Amygdala (tissue), 56 donors: ENCODE measurements at regions not wholly inside any gene's neighbourhood (a gene's known extent, or its start where the extent isn't known, plus 50 kb on each side); places are given as distances from the start of the nearest gene placed in this dataset.
A peak's percentile ranks its signal among the peaks of the same experiment; 100 is the strongest.
"Not testable (repeated sequence)": the region's sequence is repeated elsewhere in the genome, so short reads cannot be mapped to it uniquely, and the experiment has no call there.

ENCODE experiments used
- DNase-seq, 56 donors: peaks; one replicate each; lab custom pipeline; 2025; lab: John Stamatoyannopoulos, UW

DNA sequence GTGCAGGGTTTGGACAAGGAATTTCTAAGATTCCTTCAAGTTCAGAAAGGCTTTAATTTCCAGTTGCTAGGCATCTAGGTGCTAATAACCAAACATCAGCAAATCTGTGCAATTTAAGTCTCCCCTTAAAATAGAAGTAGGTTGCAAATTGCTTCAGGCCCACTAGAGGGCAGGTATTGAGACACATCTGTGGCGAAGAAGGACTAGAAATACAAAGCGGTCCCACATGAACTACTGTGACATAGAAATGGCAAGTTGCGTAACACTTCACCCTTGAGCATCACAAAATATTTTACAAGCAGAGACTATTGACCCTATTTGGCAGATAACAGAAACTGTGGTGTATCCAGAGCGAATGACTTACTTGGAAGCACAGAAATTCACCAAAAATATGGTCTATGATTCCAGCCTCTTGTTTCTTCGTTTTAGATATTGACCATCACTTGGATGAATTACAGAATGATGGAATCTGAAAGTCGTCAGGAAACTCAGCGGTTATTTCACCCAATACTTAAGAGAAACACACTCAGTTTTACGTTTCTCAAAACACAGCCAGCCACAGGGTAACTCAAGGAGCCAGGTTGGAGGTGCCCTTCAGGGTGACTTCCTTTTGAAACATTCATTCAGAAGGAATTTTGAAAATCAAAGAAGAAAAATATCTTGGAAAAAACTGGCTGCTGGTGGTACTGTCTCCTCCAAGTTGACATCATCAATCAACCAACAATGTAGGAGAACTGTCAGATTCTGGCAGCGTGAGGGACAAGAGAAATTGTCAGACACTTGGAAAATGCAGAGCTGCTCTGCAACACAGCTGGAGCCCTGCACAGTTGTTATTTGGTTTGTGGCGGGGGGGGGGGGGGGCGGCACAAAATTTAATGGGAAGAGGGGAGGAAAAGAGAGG lies 256.3 kb upstream of the MINDY3 start:
- no peak for DNase-seq

DNA sequence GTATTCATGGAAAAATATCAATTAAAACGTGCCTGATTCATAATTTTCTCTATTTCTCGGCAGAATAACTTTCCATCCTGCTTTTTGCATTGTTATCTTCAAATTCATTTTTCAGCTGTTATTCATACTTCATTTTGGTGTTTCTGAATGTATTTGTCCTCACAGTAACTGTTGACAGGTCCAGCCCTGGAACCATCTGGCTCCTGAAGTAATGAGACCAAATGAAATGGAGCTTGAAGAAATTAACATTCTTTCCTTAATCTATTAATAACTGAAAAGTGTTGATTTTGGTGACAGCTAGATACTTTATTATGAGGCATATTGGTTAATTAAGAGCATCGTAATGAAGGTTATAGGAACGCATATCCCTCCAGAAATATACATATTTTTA lies 257.0 kb upstream of the MINDY3 start:
- DNase-seq: peak in 6 of 56 donors; percentile 0 to 9 (median 2)

DNA sequence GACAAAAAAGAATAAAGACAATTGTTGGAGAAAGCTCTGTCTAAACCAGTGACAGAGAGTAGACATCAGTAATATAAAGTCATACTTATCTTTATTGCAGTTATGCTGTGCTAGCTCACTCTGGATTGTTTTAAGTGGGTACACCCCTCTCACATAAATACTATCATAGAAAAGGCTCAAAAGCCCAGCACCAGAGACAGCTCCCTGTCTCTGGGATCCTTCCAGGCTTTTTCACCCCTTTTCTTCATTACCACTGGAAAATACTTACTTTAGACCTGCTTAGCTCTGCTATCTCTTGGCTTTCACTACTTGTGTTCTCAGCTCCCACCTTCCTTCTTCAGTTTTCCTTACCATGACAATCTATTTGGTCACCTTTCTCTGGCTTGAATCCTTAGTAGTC lies 259.1 kb upstream of the MINDY3 start:
- DNase-seq: no peak

DNA sequence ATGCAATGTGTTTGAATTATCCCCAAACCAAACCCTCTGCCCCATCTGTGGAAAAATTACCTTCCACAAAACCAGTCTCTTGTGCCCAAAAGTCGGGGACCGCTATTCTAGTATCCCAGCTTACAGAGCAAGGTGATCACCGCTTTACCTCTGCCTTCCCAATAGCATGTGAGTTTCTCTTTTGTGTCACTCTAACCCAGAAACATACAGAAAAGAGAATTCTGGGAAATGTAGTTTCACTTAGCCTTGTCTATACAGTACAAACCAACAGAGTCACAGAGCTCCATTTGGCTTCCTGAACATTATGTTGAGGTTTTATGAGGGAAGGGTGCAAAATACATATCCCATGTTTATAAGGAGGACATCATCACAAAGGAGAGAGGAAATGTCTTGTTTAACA lies 260.3 kb upstream of the MINDY3 start:
- DNase-seq: no peak

DNA sequence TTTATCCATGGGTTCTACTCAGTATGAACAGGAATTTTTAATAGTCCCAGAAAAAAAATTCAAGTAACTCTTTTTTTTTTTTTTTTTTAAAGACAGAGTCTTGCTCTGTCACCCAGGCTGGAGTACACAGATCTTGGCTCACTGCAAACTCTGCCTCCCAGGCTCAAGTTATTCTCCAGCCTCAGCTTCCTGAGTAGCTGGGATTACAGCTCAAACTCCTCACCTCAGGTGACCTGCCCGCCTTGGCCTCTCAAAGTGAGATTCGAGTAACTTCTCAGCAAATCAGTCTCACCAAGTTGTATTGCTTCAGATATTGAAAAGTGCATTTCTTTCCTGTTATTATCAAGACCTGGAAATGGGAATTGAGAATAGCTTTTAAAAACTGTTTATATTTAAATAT lies 281.2 kb upstream of the MINDY3 start:
- no peak for DNase-seq

DNA sequence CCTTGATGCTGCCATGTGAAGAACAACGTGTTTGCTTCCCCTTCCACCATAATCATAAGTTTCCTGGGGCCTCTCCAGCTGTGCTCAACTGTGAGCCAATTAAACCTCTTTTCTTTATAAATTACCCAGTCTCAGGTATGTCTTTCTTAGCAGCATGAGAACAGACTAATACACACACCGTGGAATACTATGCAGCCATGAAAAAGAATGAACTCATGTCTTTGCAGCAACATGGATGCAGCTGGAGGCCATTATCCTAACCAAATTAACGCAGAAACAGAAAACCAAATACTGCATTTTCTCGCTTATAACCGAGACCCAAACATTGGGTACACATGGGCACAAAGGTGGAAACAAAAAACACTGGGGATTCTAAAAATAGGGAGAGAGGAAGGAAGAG lies 286.7 kb upstream of the MINDY3 start:
- no peak for DNase-seq

DNA sequence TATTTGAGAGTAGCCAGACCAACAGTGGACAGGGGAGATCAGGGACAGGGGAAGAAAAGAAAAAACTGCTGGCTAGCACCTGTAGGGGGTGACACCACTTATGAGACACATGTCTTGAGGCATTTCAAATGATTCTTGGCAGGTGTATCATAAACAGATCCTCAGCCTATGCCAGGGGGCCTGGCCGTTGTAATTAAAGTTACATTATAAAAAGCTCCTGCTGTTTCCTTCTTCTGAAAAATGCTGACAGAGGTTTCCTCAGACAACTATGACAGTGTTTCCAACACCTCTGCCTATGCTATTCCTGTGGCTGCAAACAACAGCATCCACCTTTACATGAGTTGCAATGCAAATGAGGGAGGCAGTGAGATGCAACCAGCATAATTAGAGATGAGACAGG lies 281.0 kb upstream of the PTER start:
- no peak for DNase-seq

DNA sequence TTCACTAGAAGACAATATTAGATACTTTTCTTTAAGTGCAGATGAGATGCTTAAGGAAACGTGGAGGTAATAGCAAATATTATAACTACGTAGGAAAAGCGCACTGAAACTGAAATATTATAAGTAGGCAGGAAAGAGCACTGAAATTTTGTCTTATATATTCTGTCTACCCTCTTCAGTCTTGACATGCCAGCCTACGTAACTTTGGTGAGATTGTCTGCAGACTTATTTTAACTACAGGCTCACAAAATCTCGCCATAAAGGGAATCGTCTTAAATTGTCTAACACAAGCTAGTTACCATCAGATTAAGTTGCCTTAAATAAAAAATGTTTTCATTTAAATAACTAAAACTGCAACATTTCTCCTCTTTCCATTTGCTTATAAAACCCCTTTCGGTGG lies 280.1 kb upstream of the PTER start:
- DNase-seq: no peak

DNA sequence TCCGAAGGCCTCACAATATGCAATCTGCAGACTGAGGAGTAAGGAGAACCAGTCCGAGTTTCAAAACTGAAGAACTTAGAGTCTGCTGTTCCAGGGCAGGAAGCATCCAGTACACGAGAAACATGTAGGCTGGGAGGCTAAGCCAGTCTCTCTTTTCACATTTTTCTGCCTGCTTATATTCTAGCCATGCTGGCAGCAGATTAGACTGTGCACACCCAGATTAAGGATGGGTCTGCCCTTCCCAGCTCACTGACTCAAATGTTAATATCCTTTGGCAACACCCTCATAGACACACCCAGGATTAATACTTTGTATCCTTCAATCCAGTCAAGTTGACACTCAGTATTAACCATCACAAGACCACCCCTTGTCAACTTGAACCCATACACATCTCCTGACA lies 271.7 kb upstream of the PTER start:
- DNase-seq: not testable (repeated sequence)

DNA sequence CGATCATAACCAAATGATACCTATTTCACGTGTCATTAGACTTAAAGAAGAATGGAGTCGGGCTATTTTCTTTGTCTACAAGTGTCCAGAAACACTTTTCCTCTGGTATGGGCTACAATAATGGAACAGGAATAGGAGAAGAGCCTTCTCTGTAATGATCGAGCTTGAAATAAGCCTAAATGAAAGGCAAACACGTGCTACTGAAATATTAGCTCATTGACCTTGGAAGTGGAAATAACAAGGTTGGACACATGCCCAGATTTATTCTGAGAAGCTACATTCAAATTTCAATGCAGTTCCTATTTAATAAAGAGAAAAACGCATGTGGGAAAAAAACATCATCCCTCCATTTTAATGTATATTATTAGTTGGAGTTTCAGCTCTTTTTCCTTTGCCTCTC lies 254.7 kb upstream of the PTER start:
- no peak for DNase-seq

DNA sequence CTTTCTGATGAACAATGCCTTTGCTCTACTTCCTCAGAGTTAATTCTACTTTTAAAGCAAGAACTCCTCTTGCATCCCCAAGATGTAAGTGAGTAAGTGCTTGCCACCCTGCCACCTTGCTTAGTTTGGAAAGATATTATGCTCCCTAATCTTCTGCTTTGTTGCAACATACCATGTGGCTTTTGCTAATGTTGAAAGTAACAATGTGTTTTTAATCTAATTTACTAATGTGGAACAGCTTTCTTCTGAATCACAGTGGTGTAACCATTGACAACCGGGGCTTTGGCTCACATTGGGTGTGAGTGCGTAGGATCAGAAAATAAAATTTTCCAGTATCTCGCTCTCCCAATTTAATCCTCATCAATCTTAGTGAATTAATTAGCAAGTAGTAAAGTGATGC lies 254.1 kb upstream of the PTER start:
- DNase-seq: peak in 6 of 56 donors; percentile 2 to 20 (median 8)

DNA sequence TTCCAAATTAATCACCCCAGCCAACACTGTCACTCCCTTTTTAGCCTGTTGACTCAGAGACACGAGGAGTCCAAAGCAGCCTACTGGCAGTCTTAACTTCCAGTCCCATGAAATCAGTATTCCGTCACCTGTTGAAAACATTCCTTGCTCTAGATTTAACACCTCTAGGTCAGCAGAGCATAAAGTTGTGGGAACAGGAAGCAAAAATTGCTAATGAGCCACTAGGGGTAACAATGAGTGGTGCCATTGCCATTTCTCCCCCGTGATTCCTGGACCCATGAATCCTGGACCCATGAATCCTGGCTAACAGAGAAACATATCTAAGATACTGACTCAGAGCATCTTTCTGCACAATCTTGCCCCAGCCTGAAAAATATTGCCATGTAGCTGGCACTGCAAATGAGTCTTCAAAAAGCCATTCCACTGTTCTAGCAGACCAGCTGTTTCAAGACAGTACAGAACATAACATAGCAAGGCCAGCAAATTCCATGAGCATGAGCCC lies 252.7 kb upstream of the PTER start:
- DNase-seq: no peak

DNA sequence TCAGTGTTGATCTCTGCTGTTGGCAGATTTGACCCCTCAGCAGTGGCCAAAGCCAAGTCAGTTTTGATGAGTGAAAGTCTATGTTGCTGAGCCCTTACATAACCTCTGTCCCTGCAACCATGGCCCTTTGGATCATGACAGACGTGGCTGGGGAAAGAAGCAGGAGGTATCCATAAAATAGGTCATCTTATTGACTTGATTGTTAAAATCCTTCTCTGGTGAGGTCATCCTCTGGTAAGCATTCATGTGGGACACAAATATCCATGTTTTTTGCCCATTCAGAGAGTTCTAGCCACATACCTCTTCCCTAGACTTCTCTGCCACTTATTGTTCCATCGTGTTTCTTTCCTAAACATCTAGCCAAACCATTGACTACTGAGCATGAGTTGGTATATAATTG lies 251.9 kb upstream of the PTER start:
- no peak for DNase-seq

DNA sequence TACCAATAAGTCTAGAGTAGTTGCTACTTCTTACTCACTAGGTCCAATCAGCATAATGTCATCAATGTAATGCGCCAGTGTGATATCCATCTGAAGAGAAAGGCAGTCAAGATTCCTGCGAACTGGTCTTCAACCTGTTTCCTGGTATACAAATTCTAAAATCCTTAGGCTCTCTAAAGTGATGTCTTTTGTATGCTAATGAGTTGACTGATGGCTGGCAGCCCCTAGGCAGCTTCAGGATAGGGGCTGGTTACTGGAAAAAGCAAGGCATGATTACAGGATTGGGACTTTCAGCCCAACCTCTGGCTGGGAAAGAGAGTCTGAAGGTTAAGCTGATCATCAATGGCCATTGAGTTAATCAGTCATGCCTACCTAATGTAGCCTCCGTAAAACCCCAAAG lies 250.2 kb upstream of the PTER start:
- no peak for DNase-seq

DNA sequence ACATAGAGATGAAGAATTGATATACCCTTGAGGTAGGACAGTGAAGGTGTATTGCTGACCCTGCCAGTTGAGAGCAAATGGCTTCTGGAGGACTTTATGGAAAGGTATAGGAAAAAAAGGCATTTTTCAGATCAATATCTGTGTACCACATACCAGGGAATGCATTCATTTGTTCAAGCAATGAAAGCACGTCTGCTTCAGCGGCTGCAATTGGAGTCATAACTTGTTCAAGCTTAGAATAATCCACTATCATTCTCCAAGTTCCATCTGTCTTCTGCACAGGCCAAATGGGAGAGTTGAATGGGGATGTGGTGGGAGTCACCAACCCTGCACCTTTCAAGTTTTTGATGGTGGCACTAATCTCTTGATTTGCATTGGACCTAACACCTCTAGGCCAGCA lies 249.6 kb upstream of the PTER start:
- DNase-seq: no peak

DNA sequence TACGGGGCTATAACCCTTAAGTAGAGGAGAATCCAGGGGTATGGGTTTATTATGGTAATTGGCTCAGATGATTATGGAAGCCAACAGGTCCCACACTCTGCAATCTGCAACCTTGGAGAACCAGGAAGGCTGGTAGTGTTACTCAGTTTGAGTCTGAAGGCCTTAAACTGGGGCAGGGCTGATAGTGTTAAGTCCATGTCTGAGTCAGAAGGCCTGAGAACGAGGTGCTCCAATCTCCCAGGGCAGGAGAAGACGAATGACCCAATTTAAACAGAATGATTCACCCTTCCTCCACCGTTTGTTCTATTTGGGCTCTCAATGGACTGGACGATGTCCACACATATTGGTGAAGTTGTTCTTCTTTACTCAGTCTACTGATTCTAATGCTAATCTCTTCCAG lies 244.5 kb upstream of the PTER start:
- no peak for DNase-seq

DNA sequence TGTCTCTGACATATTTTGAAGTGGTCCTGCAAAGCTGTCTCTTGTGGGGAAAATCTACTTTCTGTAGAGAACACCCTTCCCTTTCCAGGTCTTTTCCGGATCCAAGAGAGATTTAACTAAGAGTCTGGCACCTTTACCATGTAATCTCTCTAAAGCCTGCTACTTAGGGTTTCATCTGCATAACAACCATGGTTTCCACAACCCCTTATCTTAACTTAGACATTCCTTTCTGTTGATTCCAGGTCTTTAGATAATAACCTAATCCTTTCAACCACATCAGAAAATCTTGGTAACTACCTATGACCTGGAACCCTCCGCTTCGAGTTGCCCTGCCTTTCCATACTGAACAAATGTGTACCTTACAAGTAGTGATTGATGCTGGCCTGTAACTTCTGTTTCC lies 243.6 kb upstream of the PTER start:
- no peak for DNase-seq

DNA sequence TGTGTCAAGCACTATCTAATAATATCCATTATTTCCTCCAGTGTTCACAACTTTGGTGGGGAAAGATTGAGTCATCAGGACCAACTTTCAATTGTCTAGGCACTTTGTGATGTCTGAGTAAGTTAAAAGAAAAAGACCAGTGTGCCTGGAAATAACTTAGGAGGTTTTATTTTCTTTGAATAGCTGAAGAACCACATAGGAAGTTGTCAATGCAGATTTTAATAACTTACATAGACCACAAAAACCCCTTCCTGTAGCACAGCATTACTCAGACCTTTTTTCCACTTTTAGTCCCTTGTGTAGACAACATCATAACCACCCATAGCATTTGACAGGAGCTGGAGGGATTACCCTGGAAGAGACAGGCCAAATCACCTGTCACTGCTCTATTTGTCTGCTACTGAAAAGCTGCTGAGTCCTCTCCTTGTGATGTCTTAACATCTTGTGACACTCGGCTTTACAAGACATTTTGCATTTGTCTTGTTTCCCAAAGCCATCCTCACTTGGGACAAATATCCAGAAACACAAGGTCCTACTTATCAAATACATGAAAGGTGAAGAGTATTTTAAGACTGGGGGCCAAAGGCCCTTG lies 241.5 kb upstream of the PTER start:
- no peak for DNase-seq

DNA sequence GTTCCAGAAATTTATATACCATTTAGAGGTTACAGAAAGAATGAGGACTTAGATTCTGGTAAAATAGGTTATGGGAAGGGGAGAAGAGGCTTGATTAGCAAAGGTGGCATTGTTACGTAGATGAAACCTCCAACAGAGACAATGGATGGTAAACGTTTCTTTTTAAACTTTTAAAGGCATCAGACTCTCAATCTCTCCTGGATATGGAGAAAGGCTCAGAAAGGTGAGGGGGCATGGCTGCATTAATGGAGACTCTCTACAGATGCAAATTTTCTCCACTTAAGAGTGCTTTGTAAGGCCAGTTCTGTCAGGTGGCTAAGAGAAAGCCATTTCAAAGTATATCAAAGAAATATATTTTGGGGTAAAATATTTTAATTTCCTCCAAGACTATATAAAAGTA lies 240.9 kb upstream of the PTER start:
- DNase-seq: no peak

DNA sequence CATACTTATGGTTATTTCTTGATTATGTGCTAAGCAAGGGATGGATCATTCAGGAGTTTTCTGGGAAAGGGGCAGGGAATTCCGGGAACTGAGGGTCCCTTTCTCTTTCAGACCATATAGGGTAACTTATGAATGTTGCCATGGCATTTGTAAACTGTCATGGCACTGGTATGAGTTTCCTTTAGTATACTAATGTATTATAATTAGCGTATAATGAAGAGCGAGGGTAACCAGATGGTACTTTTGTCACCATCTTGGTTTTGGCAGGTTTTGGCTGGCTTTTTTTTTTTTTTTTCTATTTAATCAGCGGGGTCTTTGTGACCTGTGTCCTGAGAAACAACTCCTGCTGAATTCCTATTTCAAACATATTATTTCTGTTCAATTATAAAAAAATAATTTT lies 237.6 kb upstream of the PTER start:
- no peak for DNase-seq

DNA sequence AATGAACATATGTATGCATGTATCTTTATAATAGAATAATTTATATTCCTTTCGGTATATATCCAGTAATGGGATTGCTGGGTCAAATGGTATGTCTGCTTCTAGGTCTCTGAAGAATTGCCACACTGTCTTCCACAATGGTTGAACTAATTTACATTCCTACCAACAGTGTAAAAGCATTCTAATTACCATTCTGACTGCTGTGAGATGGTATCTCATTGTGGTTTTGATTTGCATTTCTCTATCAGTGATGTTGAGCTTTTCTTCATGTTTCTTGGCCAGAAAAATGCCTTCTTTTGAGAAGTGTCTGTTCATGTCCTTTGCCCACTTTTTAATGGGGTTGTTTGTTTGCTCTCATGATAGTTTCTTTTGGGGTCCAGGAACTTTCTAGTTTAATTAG lies 213.2 kb upstream of the PTER start:
- not testable (repeated sequence) for DNase-seq

DNA sequence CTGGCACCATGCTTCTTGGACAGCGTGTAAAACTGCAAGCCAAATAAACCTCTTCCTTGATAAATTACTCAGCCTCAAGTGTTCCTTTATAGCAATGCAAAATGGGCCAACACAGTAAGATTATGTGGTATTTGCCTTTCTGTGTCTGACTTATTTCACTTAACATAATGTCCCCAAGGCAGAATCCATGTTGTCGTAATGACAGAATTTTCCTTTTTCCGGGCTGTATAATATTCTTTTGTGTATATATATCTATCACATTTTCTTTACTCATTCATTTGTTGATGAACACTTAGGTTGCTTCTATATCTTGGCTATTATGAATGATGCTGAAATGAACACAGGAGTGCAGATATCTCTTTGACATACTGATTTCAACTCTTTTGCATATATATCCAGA lies 209.1 kb upstream of the PTER start:
- DNase-seq: no peak
